22Rv1 (cell line): ENCODE measurements at regions not wholly inside any gene's neighbourhood (a gene's known extent, or its start where the extent isn't known, plus 50 kb on each side); places are given as distances from the start of the nearest gene placed in this dataset.

Experiments
- ZFX ChIP-seq: fragments of 450-650 bp; IDR thresholded peaks from 2 replicates; pipeline ENCODE4 v1.6.1; 2017; ENCODE audit warnings: antibody characterized with exemption, borderline replicate concordance
- TF ChIP-seq, protein P1 (sequence below): fragments of 450-650 bp; IDR thresholded peaks from 2 replicates; pipeline ENCODE4 v1.5.1; 2017; ENCODE audit warnings: mild to moderate bottlenecking

DNA sequence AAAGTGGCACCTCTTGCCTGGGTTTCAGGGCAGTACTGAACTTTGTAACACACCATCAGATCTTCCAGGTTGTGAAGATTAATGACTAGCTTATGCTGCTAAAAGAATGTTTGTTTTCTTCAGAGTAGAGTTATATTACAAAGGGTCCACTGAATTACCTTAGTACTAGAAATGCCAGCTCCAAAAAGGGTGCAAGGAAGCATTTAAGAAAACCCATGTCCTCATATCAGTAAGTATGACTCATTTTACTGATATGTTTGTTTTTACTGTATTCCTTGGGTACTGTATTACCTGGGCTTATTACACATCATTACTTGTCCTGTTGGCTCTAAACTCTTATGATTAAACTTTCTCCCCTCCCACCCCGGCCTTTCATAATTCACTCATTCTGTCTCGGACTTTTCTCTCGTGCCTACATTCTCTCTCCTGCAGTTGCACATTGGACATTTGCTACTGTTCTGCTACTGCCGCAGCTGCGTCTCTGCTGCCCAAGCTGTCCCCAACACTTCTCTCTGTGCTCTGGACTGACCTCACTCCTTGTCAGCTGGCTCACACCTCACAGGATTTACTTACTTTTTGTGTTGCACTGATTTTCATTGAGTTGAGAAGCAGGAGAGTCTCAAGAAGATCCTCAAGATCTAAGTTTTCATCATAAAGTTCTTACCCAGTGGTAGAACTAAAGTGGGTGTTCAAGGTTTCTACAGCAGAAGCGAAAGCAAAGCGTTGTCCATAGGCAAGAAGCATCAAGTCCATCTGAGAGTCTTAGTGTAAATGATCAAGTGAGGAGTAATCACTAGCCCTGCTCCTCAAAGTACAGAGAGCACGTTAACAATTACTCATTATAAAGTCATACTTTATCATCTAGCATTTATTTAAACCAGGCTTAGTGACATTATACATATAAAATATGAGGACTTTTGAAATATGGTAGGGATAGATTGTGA lies 53.2 kb upstream of the C9orf72 start:
- TF ChIP-seq, protein P1, sequence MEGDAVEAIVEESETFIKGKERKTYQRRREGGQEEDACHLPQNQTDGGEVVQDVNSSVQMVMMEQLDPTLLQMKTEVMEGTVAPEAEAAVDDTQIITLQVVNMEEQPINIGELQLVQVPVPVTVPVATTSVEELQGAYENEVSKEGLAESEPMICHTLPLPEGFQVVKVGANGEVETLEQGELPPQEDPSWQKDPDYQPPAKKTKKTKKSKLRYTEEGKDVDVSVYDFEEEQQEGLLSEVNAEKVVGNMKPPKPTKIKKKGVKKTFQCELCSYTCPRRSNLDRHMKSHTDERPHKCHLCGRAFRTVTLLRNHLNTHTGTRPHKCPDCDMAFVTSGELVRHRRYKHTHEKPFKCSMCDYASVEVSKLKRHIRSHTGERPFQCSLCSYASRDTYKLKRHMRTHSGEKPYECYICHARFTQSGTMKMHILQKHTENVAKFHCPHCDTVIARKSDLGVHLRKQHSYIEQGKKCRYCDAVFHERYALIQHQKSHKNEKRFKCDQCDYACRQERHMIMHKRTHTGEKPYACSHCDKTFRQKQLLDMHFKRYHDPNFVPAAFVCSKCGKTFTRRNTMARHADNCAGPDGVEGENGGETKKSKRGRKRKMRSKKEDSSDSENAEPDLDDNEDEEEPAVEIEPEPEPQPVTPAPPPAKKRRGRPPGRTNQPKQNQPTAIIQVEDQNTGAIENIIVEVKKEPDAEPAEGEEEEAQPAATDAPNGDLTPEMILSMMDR = no peak
- TF ChIP-seq ZFX = no peak
